ENCODE measurements at regions not wholly inside any gene's neighbourhood (a gene's known extent, or its start where the extent isn't known, plus 50 kb on each side); places are given as distances from the start of the nearest gene placed in this dataset.

- Histone ChIP-seq H3K27ac (no peak overlapping the region), H3K4me1 (ENCODE audit: insufficient read depth) (peaks cover 18% of the 10 kb centered on the region), H3K9me2 (ENCODE audit: insufficient read depth) (no peaks in the 10 kb centered on the region), H3K9me3 (ENCODE audit: low read depth) (no peaks in the 10 kb centered on the region), H4K20me1 (ENCODE audit: insufficient read depth) (no peaks in the 10 kb centered on the region), H3K4me2 (ENCODE audit: unreplicated experiment) (no peak overlapping the region), H3F3A (ENCODE audit: insufficient read depth) (peaks cover 14% of the 10 kb centered on the region), H3K4me3 (no peak overlapping the region), H3K9ac (no peak overlapping the region), H2AFZ (no peak overlapping the region), H3K27me3 (replicated peaks; ENCODE audit: insufficient read depth) (no peaks in the 10 kb centered on the region), H3K36me3 (ENCODE audit: low read depth) (no peaks in the 10 kb centered on the region), H3K79me2 (ENCODE audit: insufficient read depth) (no peaks in the 10 kb centered on the region)
- DNase-seq: no peak
- no peak for TF ChIP-seq EZH2phosphoT487 (IDR thresholded peaks at IDR 0.05; ENCODE audit: insufficient read depth, low read depth)
- TF ChIP-seq EZH2 (IDR thresholded peaks at IDR 0.05; ENCODE audit: insufficient read depth, poor library complexity, severe bottlenecking): no peak
- in situ Hi-C loops (cut with MboI): no loop called here
Measured at GRCh38 chr10:4197676-4198075, 412.7 kb upstream of the KLF6 start.

GRCh38 chr10:4196771-4197390 lies 411.9 kb upstream of the KLF6 start:
- DNase-seq: no peak
- Histone ChIP-seq H3K9me2 (ENCODE audit: insufficient read depth) (no peaks in the 10 kb centered on the region), H3K4me1 (ENCODE audit: insufficient read depth) (peaks cover 12% of the 10 kb centered on the region), H3K27me3 (replicated peaks; ENCODE audit: insufficient read depth) (no peaks in the 10 kb centered on the region), H2AFZ (0 out of 2 replicates have a peak overlapping the region, but pooled peaks have one; percentile 39), H3K27ac (no peak overlapping the region), H3K36me3 (ENCODE audit: low read depth) (no peaks in the 10 kb centered on the region), H3K9me3 (ENCODE audit: low read depth) (no peaks in the 10 kb centered on the region), H3K4me3 (no peak overlapping the region), H4K20me1 (ENCODE audit: insufficient read depth) (no peaks in the 10 kb centered on the region), H3K79me2 (ENCODE audit: insufficient read depth) (no peaks in the 10 kb centered on the region), H3F3A (ENCODE audit: insufficient read depth) (peaks cover 14% of the 10 kb centered on the region), H3K9ac (no peak overlapping the region), H3K4me2 (ENCODE audit: unreplicated experiment) (no peak overlapping the region)
- 12 to 15% methylated on average over 2 of the region's 2 CpGs for WGBS, 2 experiments (ENCODE audit: low coverage in 1 of 2, low lambda C conversion rate in 2 of 2, missing lambda C conversion rate in 2 of 2)
- in situ Hi-C loops (cut with MboI): no loop called here
- TF ChIP-seq EZH2phosphoT487 (IDR thresholded peaks at IDR 0.05; ENCODE audit: insufficient read depth, low read depth): no peak
- TF ChIP-seq EZH2 (IDR thresholded peaks at IDR 0.05; ENCODE audit: insufficient read depth, poor library complexity, severe bottlenecking): no peak

DNA sequence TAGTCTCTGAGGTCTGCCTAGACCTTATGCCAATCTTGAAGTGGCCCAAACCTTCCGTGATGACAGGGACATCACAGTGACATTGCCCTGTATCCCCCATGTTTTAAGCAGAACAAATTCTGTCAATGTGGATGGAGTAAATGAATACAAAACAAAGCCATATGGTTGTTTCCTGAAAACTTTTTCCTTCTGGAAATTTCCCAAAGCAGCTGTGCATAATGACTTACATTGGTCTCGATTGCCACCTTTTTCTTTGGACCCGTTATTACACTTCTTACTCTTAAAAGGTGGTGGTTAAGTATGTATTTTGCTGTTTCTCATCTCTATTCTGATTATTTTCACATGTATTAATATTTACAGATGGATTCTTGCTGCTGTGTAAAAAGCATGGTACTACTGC lies 411.2 kb upstream of the KLF6 start:
- Histone ChIP-seq H3K4me3 (no peak overlapping the region), H3K4me1 (ENCODE audit: insufficient read depth) (0 out of 2 replicates have a peak, but pooled peaks cover 7% of the 10 kb centered on the region), H3K27ac (no peak overlapping the region), H3F3A (ENCODE audit: insufficient read depth) (peaks cover 14% of the 10 kb centered on the region), H3K79me2 (ENCODE audit: insufficient read depth) (no peaks in the 10 kb centered on the region), H3K9me3 (ENCODE audit: low read depth) (no peaks in the 10 kb centered on the region), H3K27me3 (replicated peaks; ENCODE audit: insufficient read depth) (no peaks in the 10 kb centered on the region), H3K9ac (no peak overlapping the region), H4K20me1 (ENCODE audit: insufficient read depth) (no peaks in the 10 kb centered on the region), H3K9me2 (ENCODE audit: insufficient read depth) (no peaks in the 10 kb centered on the region), H3K4me2 (ENCODE audit: unreplicated experiment) (no peak overlapping the region), H3K36me3 (ENCODE audit: low read depth) (no peaks in the 10 kb centered on the region), H2AFZ (no peak overlapping the region)
- in situ Hi-C loops (cut with MboI): no loop called here
- no peak for DNase-seq
- 72 to 79% methylated on average over 3 of the region's 3 CpGs for WGBS, 2 experiments (ENCODE audit: low coverage in 1 of 2, low lambda C conversion rate in 2 of 2, missing lambda C conversion rate in 2 of 2)
- no peak for TF ChIP-seq EZH2 (IDR thresholded peaks at IDR 0.05; ENCODE audit: insufficient read depth, poor library complexity, severe bottlenecking)
- TF ChIP-seq EZH2phosphoT487 (IDR thresholded peaks at IDR 0.05; ENCODE audit: insufficient read depth, low read depth): no peak

- no peak overlapping the region for H3K27ac ChIP-seq
- no peaks in the 10 kb centered on the region for H3K79me2 ChIP-seq (ENCODE audit: insufficient read depth)
- WGBS, 2 experiments (ENCODE audit: low coverage in 1 of 2, low lambda C conversion rate in 2 of 2, missing lambda C conversion rate in 2 of 2): 97 to 98% methylated on average over 14 of the region's 14 CpGs
- no peaks in the 10 kb centered on the region for H3K36me3 ChIP-seq (ENCODE audit: low read depth)
- H3K27me3 ChIP-seq (replicated peaks; ENCODE audit: insufficient read depth): no peaks in the 10 kb centered on the region
- H3K4me2 ChIP-seq (ENCODE audit: unreplicated experiment): no peak overlapping the region
- DNase-seq: peak; percentile 64
- H4K20me1 ChIP-seq (ENCODE audit: insufficient read depth): no peaks in the 10 kb centered on the region
- in situ Hi-C loops (cut with MboI): no loop called here
- 0 out of 2 replicates have a peak, but pooled peaks cover 7% of the 10 kb centered on the region for H3K4me1 ChIP-seq (ENCODE audit: insufficient read depth)
- TF ChIP-seq EZH2phosphoT487 (IDR thresholded peaks at IDR 0.05; ENCODE audit: insufficient read depth, low read depth): no peak
- no peak for TF ChIP-seq EZH2 (IDR thresholded peaks at IDR 0.05; ENCODE audit: insufficient read depth, poor library complexity, severe bottlenecking)
- H3K4me3 ChIP-seq: no peak overlapping the region
- no peak overlapping the region for H2AFZ ChIP-seq
- no peak overlapping the region for H3K9ac ChIP-seq
- peaks cover 14% of the 10 kb centered on the region for H3F3A ChIP-seq (ENCODE audit: insufficient read depth)
- H3K9me3 ChIP-seq (ENCODE audit: low read depth): no peaks in the 10 kb centered on the region
- no peaks in the 10 kb centered on the region for H3K9me2 ChIP-seq (ENCODE audit: insufficient read depth)
Measured at GRCh38 chr10:4195213-4195612, 410.2 kb upstream of the KLF6 start.
